Left kidney (tissue), 1 donor: ENCODE measurements at regions not wholly inside any gene's neighbourhood (a gene's known extent, or its start where the extent isn't known, plus 50 kb on each side); places are given as distances from the start of the nearest gene placed in this dataset.

ENCODE experiments used
- DNase-seq: peaks from one replicate; pipeline ENCODE4 v3.0.0-alpha.2; 2013

DNA sequence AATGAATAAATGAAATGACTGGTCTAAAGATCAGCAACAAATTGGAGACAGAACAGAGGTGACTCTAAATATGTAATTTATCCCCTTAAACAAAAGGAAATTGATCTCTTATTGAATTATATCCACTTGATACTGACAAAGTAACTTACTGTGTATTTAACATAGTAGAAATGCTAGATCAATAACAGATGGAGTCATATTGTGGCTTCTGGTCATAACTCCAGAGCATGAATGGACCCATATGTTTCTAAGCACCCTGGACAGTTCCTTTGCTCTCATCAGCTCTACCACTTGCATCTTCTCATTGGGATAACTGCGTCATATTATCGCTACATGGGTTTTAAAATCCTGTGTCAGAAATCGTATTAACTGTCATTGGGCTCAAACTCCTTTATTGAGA, 222.3 kb downstream of the ETS1 start:
- DNase-seq = peak; percentile 61

- no peak for DNase-seq
Measured at GRCh38 chr11:128361451-128362020, 225.8 kb downstream of the ETS1 start.

GRCh38 chr11:128359515-128359914, 227.8 kb downstream of the ETS1 start:
- no peak for DNase-seq

- DNase-seq = no peak
Measured at GRCh38 chr11:128357073-128357472, 230.3 kb downstream of the ETS1 start.

- no peak for DNase-seq
Measured at GRCh38 chr11:128355558-128355957, 231.8 kb downstream of the ETS1 start.

DNA sequence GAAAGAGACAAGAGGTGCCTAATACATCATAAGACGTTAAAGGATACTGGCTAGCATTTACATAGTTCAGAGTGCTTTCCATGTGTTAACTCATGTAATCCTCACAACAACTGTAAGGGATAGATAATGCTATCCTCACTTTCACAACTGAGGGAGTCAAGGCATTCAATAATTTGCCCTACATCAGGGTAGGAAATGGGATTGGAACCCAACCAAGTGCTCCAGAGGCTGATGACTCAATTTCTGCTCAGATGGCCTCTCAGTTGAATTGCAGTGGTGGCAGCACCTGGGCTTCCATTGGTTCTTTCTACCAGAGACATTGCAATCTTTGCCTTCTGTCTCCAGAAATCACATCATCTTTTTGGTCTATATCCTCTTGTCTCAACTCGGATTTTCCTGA, 232.9 kb downstream of the ETS1 start:
- DNase-seq = no peak

- no peak for DNase-seq
Measured at GRCh38 chr11:128351168-128351567, 236.2 kb downstream of the ETS1 start.

- DNase-seq = no peak
Measured at GRCh38 chr11:128349650-128350299, 237.6 kb downstream of the ETS1 start.

- DNase-seq = no peak
Measured at GRCh38 chr11:128346804-128347203, 240.6 kb downstream of the ETS1 start.

GRCh38 chr11:128345316-128345715, 242.0 kb downstream of the ETS1 start:
- DNase-seq = no peak

- DNase-seq = no peak
Measured at GRCh38 chr11:128343870-128344269, 243.5 kb downstream of the ETS1 start.

- DNase-seq = no peak
Measured at GRCh38 chr11:128343135-128343514, 244.2 kb downstream of the ETS1 start.

- DNase-seq = no peak
Measured at GRCh38 chr11:128342511-128343134, 244.7 kb downstream of the ETS1 start.

DNA sequence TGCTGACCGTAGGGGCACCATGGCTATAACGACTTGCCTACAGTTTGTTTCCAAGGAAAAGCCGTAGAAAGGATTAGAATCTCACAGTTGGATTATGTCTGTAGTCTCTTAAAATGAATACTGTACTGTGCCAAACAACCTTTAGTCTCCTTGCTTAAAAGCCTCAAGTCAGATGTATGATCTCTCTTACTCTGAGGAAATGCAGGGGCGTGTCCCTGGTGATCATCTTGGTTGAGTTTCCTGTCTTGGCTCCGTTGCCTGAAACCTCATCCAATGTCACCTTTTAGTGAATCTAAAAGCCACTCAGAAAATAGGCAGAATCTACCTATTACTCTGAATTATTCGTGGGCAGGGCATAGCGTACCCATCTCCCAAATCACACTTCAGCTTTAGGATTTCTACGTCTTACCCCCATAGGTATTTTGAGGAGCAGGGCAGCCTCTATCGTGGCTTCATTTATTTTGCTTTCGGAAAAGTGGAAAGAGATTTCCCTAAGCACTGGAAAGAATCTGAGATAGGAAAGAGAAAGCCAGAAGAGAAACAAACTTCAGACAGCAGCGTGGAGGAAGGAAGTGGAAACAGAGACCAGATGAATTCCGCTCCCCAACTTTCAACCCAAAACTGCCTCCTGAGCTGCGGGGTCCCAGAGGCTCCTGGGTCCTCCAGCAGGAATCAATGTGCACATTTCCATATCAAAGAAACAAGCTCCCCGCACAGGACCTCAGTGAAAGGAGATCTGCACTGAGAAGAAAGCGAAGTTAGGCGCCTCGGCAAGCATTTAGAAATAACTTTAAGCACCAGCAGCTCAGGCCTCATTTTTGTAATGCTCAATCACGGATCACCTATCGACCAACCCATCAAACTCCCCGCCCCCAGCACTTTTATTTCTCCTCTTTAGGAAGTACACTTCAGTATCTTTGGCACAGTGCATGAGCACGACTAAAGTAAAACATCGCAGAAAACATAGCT, 245.8 kb downstream of the ETS1 start:
- DNase-seq = no peak

GRCh38 chr11:128339792-128340191, 247.6 kb downstream of the ETS1 start:
- no peak for DNase-seq

DNA sequence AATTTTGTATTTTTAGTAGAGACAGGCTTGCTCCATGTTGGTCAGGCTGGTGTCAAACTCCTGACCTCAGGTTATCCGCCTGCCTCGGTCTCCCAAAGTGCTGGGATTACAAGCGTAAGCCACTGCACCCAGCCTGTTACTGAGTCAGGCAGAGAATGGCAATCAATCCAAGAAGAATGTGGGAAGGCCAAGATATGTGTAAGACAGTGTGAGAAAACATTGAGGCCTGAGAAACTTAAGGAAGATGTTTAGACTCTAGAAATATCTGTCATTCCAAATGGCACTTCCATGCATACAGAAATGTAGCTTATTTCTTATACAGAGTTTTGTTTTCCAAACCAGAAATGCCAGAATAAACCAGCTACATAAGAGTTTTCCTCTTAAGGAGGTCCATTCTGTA, 248.5 kb downstream of the ETS1 start:
- DNase-seq = no peak

GRCh38 chr11:128336203-128336602, 251.2 kb downstream of the ETS1 start:
- DNase-seq = peak; percentile 50

DNA sequence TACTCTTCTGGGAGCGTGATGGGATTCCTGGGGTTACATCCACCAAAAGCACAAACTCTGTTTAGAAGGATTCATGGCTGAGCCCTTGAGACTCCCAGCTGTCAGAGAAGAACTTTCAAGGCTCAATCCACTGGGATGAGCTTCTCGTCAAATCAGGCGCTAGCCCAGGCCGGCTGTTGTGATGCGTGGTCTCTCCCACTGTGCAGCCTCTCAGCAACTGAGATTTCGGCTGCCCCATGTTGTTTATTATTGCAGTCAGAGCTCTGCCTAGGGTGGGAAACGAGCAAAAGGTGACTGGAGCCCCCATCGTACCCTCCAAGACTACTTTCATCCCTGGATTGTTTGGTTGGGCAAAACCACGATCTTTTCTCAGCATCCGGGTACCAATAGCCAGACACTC, 251.6 kb downstream of the ETS1 start:
- no peak for DNase-seq

DNA sequence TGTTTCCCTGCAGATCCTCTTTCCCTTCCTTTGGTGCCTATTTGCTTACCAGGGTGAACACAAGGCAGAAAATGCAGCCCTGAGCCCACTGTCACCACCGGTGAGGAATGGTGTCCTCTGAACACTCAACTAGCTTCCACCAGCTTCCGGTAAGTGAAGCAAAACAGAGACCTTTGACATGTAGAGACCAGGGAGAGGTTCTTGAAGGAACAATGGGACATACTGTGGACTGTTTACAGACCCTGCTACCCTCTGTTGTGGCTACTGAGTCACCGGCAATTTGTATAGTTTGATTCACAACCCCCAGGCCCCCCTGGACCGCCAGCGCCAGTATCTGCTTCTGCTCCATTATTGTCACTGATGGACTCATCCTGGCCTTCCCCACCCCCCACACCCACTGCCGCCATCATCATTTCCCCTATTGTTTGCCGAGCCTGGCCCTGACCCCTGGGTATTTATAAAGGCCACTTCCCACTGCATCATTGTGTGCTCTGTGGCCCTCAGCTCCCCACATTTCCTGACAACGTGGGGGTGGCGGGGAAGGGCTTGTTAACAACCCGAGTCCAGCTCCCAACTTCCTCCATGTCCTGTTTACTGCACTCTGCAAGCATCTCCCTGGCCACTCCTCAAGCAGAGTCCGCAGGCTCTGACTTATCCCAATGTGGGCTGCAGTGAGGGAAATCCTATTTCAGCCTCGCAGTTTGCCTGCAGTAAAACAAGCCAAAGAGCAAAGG, 252.9 kb downstream of the ETS1 start:
- no peak for DNase-seq

- no peak for DNase-seq
Measured at GRCh38 chr11:128331317-128331716, 256.0 kb downstream of the ETS1 start.

DNA sequence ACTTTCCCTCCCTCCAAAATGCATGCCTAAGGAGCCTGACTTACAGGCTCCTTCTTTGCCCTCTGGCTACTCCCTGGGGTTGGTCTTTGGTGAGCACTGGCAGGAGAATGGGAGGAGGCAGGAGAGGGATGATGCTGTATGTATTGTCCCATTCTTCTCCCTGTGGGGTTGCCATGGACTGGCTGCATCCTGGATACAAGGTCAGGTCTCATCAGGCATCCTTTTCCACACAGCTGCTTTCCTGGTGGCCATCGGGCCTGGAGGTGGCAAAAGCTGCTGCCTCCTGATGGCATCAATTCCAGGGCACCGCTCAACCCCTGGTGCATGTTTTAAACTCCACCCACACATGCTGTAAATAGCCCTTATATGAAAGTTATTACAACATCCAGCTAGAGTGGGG, 257.2 kb downstream of the ETS1 start:
- DNase-seq = no peak

GRCh38 chr11:128328955-128329551, 258.3 kb downstream of the ETS1 start:
- DNase-seq = no peak
